Suprapubic skin (tissue), 3 donors: ENCODE measurements at regions not wholly inside any gene's neighbourhood (a gene's known extent, or its start where the extent isn't known, plus 50 kb on each side); places are given as distances from the start of the nearest gene placed in this dataset.
"Not testable (repeated sequence)": the region's sequence is repeated elsewhere in the genome, so short reads cannot be mapped to it uniquely, and the experiment has no call there.

Experiments
- CTCF ChIP-seq, 2 donors: fragments of 200-600 bp in 1 of 2; fragments of 450-650 bp in 1 of 2; sonication (generic) in 1 of 2; IDR thresholded peaks; one replicate each; pipeline ENCODE4 v1.5.1; 2016 to 2019; ENCODE audit warnings: antibody characterized with exemption in 2 of 2, mild to moderate bottlenecking in 1 of 2, moderate library complexity in 1 of 2
- POLR2AphosphoS5 ChIP-seq, 3 donors: sonication (generic); formaldehyde crosslinking; IDR thresholded peaks; one replicate each; pipeline ENCODE4 v1.6.1; 2017; ENCODE audit warnings: antibody characterized with exemption in 3 of 3

GRCh38 chr2:176904053-176904452 lies 308.5 kb upstream of the HNRNPA3 start:
- not testable (repeated sequence) for TF ChIP-seq POLR2AphosphoS5, CTCF (IDR thresholded peaks at IDR 0.05)
